ENCODE measurements at regions not wholly inside any gene's neighbourhood (a gene's known extent, or its start where the extent isn't known, plus 50 kb on each side); places are given as distances from the start of the nearest gene placed in this dataset.

- no peak overlapping the region for H3K4me2 ChIP-seq
- TF ChIP-seq HDAC2 (IDR thresholded peaks at IDR 0.05) (no peak), TFCP2L1 (CRISPR knock-in tag; IDR thresholded peaks at IDR 0.05) (no peak), FOSB (CRISPR knock-in tag; IDR thresholded peaks at IDR 0.05) (no peak), CEBPB (IDR thresholded peaks at IDR 0.05) (no peak), POLR2AphosphoS2 (conservative IDR thresholded peaks at IDR 0.05; ENCODE audit: low read length) (no peak), MAFK (IDR thresholded peaks at IDR 0.05; ENCODE audit: partially characterized antibody) (peak; percentile 85), HOXA7 (CRISPR knock-in tag; IDR thresholded peaks at IDR 0.05) (no peak)
- TF ChIP-seq, protein P1, sequence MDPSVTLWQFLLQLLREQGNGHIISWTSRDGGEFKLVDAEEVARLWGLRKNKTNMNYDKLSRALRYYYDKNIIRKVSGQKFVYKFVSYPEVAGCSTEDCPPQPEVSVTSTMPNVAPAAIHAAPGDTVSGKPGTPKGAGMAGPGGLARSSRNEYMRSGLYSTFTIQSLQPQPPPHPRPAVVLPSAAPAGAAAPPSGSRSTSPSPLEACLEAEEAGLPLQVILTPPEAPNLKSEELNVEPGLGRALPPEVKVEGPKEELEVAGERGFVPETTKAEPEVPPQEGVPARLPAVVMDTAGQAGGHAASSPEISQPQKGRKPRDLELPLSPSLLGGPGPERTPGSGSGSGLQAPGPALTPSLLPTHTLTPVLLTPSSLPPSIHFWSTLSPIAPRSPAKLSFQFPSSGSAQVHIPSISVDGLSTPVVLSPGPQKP (IDR thresholded peaks at IDR 0.05; ENCODE audit: low read depth, low read length) = no peak
- H3K4me3 ChIP-seq = no peak overlapping the region
- DNase-seq (ENCODE audit: low read depth in 1 of 2, low spot score in 1 of 2) (no peak), ATAC-seq (no peak), FAIRE-seq (no peak)
- POLR2A ChIA-PET = no interaction called here
- no peaks in the 10 kb centered on the region for H3K9me3 ChIP-seq
- no peaks in the 10 kb centered on the region for H3K4me1 ChIP-seq
- CTCF ChIA-PET = no interaction called here
- H3K27ac ChIP-seq = no peak overlapping the region
Measured at GRCh38 chr6:115159733-115160132, 816.9 kb upstream of the HS3ST5 start.

DNA sequence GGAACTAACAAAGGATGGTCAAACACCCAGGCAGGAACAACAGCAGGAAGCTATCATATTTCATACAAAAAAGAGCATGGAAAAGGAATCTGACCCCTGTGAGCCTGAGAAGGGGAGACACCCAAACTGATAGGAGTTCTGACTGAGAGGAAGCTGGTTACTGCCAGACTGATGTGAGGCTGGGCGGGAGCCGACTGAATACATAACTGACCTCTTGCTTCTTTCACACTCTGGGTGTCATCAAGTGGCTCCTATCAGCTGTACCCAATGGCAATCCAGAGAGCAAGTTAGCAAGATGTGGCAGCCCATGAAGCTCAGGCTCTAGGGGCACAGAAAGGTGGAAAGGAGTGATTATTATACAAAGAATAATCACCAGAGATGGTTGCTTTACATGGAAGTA lies 795.1 kb upstream of the HS3ST5 start:
- H3K27ac ChIP-seq = no peak overlapping the region
- whole genome bisulfite sequencing (ENCODE audit: missing lambda C conversion rate) = 0% methylated on average over 2 of the region's 2 CpGs
- no peak overlapping the region for H3K4me2 ChIP-seq
- ChIA-PET CTCF (no interaction called here), POLR2A (no interaction called here)
- no peak for FAIRE-seq
- H3K9me3 ChIP-seq = no peaks in the 10 kb centered on the region
- TF ChIP-seq, protein P2, sequence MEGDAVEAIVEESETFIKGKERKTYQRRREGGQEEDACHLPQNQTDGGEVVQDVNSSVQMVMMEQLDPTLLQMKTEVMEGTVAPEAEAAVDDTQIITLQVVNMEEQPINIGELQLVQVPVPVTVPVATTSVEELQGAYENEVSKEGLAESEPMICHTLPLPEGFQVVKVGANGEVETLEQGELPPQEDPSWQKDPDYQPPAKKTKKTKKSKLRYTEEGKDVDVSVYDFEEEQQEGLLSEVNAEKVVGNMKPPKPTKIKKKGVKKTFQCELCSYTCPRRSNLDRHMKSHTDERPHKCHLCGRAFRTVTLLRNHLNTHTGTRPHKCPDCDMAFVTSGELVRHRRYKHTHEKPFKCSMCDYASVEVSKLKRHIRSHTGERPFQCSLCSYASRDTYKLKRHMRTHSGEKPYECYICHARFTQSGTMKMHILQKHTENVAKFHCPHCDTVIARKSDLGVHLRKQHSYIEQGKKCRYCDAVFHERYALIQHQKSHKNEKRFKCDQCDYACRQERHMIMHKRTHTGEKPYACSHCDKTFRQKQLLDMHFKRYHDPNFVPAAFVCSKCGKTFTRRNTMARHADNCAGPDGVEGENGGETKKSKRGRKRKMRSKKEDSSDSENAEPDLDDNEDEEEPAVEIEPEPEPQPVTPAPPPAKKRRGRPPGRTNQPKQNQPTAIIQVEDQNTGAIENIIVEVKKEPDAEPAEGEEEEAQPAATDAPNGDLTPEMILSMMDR (IDR thresholded peaks at IDR 0.05) = no peak
- TF ChIP-seq HMGXB4 (CRISPR knock-in tag; IDR thresholded peaks at IDR 0.05; ENCODE audit: borderline replicate concordance) = no peak
- no peak for TF ChIP-seq MAFK (IDR thresholded peaks at IDR 0.05; ENCODE audit: partially characterized antibody)
- TF ChIP-seq ATOH8 (CRISPR knock-in tag; IDR thresholded peaks at IDR 0.05; ENCODE audit: low read depth) = no peak
- TF ChIP-seq NPAS2 (CRISPR knock-in tag; IDR thresholded peaks at IDR 0.05; ENCODE audit: borderline replicate concordance) = no peak
- TF ChIP-seq, protein P1 (IDR thresholded peaks at IDR 0.05; ENCODE audit: low read depth, low read length) = no peak
- no peak for TF ChIP-seq HES2 (IDR thresholded peaks at IDR 0.05)
- no peak for TF ChIP-seq EHF (CRISPR knock-in tag; IDR thresholded peaks at IDR 0.05)
- no peak for ATAC-seq
- H3K4me1 ChIP-seq = no peaks in the 10 kb centered on the region
- no peak overlapping the region for H3K4me3 ChIP-seq
- no peak for DNase-seq (ENCODE audit: low read depth in 1 of 2, low spot score in 1 of 2)

GRCh38 chr6:115133790-115134189 lies 791.0 kb upstream of the HS3ST5 start:
- H3K4me3 ChIP-seq = no peak overlapping the region
- H3K4me2 ChIP-seq = 0 out of 3 replicates have a peak overlapping the region, but pooled peaks have one; percentile 9
- H3K27ac ChIP-seq = no peak overlapping the region
- ChIA-PET CTCF (no interaction called here), POLR2A (no interaction called here)
- FAIRE-seq (no peak), ATAC-seq (no peak), DNase-seq (ENCODE audit: low read depth in 1 of 2, low spot score in 1 of 2) (no peak)
- WGBS (ENCODE audit: missing lambda C conversion rate) = 17% methylated on average over 2 of the region's 2 CpGs
- H3K4me1 ChIP-seq = no peaks in the 10 kb centered on the region
- no peaks in the 10 kb centered on the region for H3K9me3 ChIP-seq
- TF ChIP-seq KDM1A (IDR thresholded peaks at IDR 0.05; ENCODE audit: low read depth) = no peak
- no peak for TF ChIP-seq RARB (CRISPR knock-in tag; IDR thresholded peaks at IDR 0.05)
- TF ChIP-seq RFX5 (IDR thresholded peaks at IDR 0.05) = no peak
- TF ChIP-seq HOXB13 (CRISPR knock-in tag; IDR thresholded peaks at IDR 0.05; ENCODE audit: low read depth) = no peak
- no peak for TF ChIP-seq ATOH8 (CRISPR knock-in tag; IDR thresholded peaks at IDR 0.05; ENCODE audit: low read depth)
- TF ChIP-seq, protein P1 (IDR thresholded peaks at IDR 0.05; ENCODE audit: low read depth, low read length) = no peak
- no peak for TF ChIP-seq EP300 (IDR thresholded peaks at IDR 0.05)
- no peak for TF ChIP-seq RCOR1 (IDR thresholded peaks at IDR 0.05; ENCODE audit: low read depth, low read length)
- TF ChIP-seq, protein P3, sequence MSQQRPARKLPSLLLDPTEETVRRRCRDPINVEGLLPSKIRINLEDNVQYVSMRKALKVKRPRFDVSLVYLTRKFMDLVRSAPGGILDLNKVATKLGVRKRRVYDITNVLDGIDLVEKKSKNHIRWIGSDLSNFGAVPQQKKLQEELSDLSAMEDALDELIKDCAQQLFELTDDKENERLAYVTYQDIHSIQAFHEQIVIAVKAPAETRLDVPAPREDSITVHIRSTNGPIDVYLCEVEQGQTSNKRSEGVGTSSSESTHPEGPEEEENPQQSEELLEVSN (IDR thresholded peaks at IDR 0.05; ENCODE audit: borderline replicate concordance, low read depth) = no peak
- no peak for TF ChIP-seq ZFP36 (IDR thresholded peaks at IDR 0.05; ENCODE audit: borderline replicate concordance, partially characterized antibody)
- no peak for TF ChIP-seq RNF2 (IDR thresholded peaks at IDR 0.05; ENCODE audit: borderline replicate concordance, low read depth)
- TF ChIP-seq MAX (IDR thresholded peaks at IDR 0.05) = no peak
